H9 (cell line): ENCODE measurements at regions not wholly inside any gene's neighbourhood (a gene's known extent, or its start where the extent isn't known, plus 50 kb on each side); places are given as distances from the start of the nearest gene placed in this dataset.

Experiments
- DNase-seq: peaks from one replicate; pipeline ENCODE4 v3.0.0-alpha.2; 2017
- H2AFZ ChIP-seq: one replicate; pipeline ENCODE4 v1.6.1; 2013; ENCODE audit warnings: mild to moderate bottlenecking, low read length, control low read depth, moderate library complexity
- H2AK5ac ChIP-seq: 2 replicates; pipeline ENCODE4 v1.6.1; 2013; ENCODE audit warnings: low read length, control low read depth, mixed read lengths; ENCODE audit not compliant: insufficient read length
- H2BK120ac ChIP-seq: one replicate; pipeline ENCODE4 v1.6.1; 2013; ENCODE audit warnings: low read depth, mild to moderate bottlenecking, low read length, control low read depth, inconsistent platforms; ENCODE audit not compliant: poor library complexity, severe bottlenecking
- H2BK12ac ChIP-seq: 2 replicates; pipeline ENCODE4 v1.6.1; 2013; ENCODE audit warnings: low read length, control low read depth, mixed read lengths, low read depth; ENCODE audit not compliant: insufficient read length
- H2BK15ac ChIP-seq: 2 replicates; pipeline ENCODE4 v1.6.1; 2013; ENCODE audit warnings: low read depth, low read length, control low read depth
- H2BK20ac ChIP-seq: one replicate; pipeline ENCODE4 v1.6.1; 2013; ENCODE audit warnings: low read depth, mild to moderate bottlenecking, low read length, control low read depth, inconsistent platforms; ENCODE audit not compliant: poor library complexity, severe bottlenecking
- H2BK5ac ChIP-seq: 2 replicates; pipeline ENCODE4 v1.6.1; 2013; ENCODE audit warnings: low read length, control low read depth, mixed read lengths; ENCODE audit not compliant: insufficient read length
- H3K14ac ChIP-seq: 2 replicates; pipeline ENCODE4 v1.6.1; 2013; ENCODE audit warnings: low read length, control low read depth; ENCODE audit not compliant: insufficient read depth
- H3K18ac ChIP-seq: 2 replicates; pipeline ENCODE4 v1.6.1; 2013; ENCODE audit warnings: low read depth, mild to moderate bottlenecking, mixed read lengths, low read length, control low read depth; ENCODE audit not compliant: insufficient read length
- H3K23ac ChIP-seq: 2 replicates; pipeline ENCODE4 v1.6.1; 2013; ENCODE audit warnings: low read length, control low read depth, mixed read lengths, low read depth; ENCODE audit not compliant: insufficient read length
- H3K23me2 ChIP-seq: 2 replicates; pipeline ENCODE4 v1.6.1; 2013; ENCODE audit warnings: low read depth, mild to moderate bottlenecking, mixed read lengths, low read length, control low read depth; ENCODE audit not compliant: insufficient read length, poor library complexity, severe bottlenecking
- H3K27ac ChIP-seq: 2 replicates; pipeline ENCODE4 v1.5.1; 2013; ENCODE audit warnings: low read length, control low read depth, mixed read lengths, low read depth; ENCODE audit not compliant: insufficient read length
- H3K27me3 ChIP-seq: 2 replicates; pipeline ENCODE4 v1.6.1; 2013; ENCODE audit warnings: low read length, control low read depth, inconsistent platforms; ENCODE audit not compliant: insufficient read depth
- H3K4ac ChIP-seq: 2 replicates; pipeline ENCODE4 v1.6.1; 2013; ENCODE audit warnings: low read depth, mild to moderate bottlenecking, control low read depth, inconsistent platforms, low read length, moderate library complexity
- H3K4me1 ChIP-seq: 2 replicates; pipeline ENCODE4 v1.6.1; 2013; ENCODE audit warnings: low read length, control low read depth, inconsistent platforms; ENCODE audit not compliant: insufficient read depth
- H3K4me2 ChIP-seq: 2 replicates; pipeline ENCODE4 v1.6.1; 2013; ENCODE audit warnings: low read length, control low read depth, mixed read lengths; ENCODE audit not compliant: insufficient read length, insufficient read depth
- H3K56ac ChIP-seq: 2 replicates; pipeline ENCODE4 v1.6.1; 2013; ENCODE audit warnings: low read depth, mild to moderate bottlenecking, mixed read lengths, low read length, control low read depth; ENCODE audit not compliant: insufficient read length
- H3K79me1 ChIP-seq: 2 replicates; pipeline ENCODE4 v1.6.1; 2013; ENCODE audit warnings: low read depth, mild to moderate bottlenecking, moderate library complexity, low read length, control low read depth, inconsistent platforms; ENCODE audit not compliant: insufficient read depth, poor library complexity, severe bottlenecking
- H3K79me2 ChIP-seq: 2 replicates; pipeline ENCODE4 v1.6.1; 2013; ENCODE audit warnings: low read length, control low read depth, inconsistent platforms; ENCODE audit not compliant: insufficient read depth
- H3K9ac ChIP-seq: 2 replicates; pipeline ENCODE4 v1.6.1; 2013; ENCODE audit warnings: low read length, control low read depth, mixed read lengths; ENCODE audit not compliant: insufficient read length; ENCODE audit errors: extremely low read depth
- H3K9me3 ChIP-seq: one replicate; pipeline ENCODE4 v1.6.1; 2013; ENCODE audit warnings: low read depth, low read length, inconsistent platforms; ENCODE audit not compliant: control insufficient read depth
- H3T11ph ChIP-seq: one replicate; pipeline ENCODE4 v1.6.1; 2013; ENCODE audit warnings: mild to moderate bottlenecking, low read length, control low read depth, inconsistent platforms
- H4K20me1 ChIP-seq: one replicate; pipeline ENCODE4 v1.6.1; 2013; ENCODE audit not compliant: control insufficient read depth, insufficient read length, insufficient read depth
- H4K5ac ChIP-seq: 2 replicates; pipeline ENCODE4 v1.6.1; 2013; ENCODE audit warnings: low read depth, mild to moderate bottlenecking, mixed read lengths, low read length, control low read depth; ENCODE audit not compliant: insufficient read length
- H4K8ac ChIP-seq: replicated peaks from 2 replicates; pipeline ENCODE4 v1.6.1; 2013; ENCODE audit warnings: low read length, control low read depth, mixed read lengths, low read depth; ENCODE audit not compliant: insufficient read length
- H4K91ac ChIP-seq: 2 replicates; pipeline ENCODE4 v1.6.1; 2013; ENCODE audit warnings: low read depth, mild to moderate bottlenecking, moderate library complexity, mixed read lengths, low read length, control low read depth; ENCODE audit not compliant: insufficient read length
- H3K27ac Mint-ChIP-seq, 3 experiments: 2 replicates in 2 of 3; 3 replicates in 1 of 3; pipeline ENCODE4 v1.8.0; 2020 to 2021; ENCODE audit warnings: mixed read lengths in 3 of 3, mild to moderate bottlenecking in 1 of 3, moderate library complexity in 1 of 3
- H3K27me3 Mint-ChIP-seq: 2 replicates; pipeline ENCODE4 v1.8.0; 2021; ENCODE audit warnings: low read depth, mild to moderate bottlenecking, moderate library complexity, mixed read lengths
- H3K36me3 Mint-ChIP-seq, 3 experiments: 2 replicates in 2 of 3; 3 replicates in 1 of 3; pipeline ENCODE4 v1.8.0; 2020 to 2021; ENCODE audit warnings: low read depth in 3 of 3, mixed read lengths in 3 of 3; ENCODE audit not compliant: insufficient read depth in 1 of 3
- H3K4me1 Mint-ChIP-seq, 2 experiments: 2 replicates each; pipeline ENCODE4 v1.8.0; 2020; ENCODE audit warnings: mixed read lengths in 2 of 2
- H3K4me3 Mint-ChIP-seq, 2 experiments: 2 replicates in 1 of 2; 3 replicates in 1 of 2; pipeline ENCODE4 v1.8.0; 2020 to 2021; ENCODE audit warnings: mild to moderate bottlenecking in 2 of 2, mixed read lengths in 2 of 2, moderate library complexity in 1 of 2
- H3K9me3 Mint-ChIP-seq, 2 experiments: 2 replicates in 1 of 2; 3 replicates in 1 of 2; pipeline ENCODE4 v1.8.0; 2020; ENCODE audit warnings: mild to moderate bottlenecking in 2 of 2, mixed read lengths in 2 of 2, moderate library complexity in 1 of 2
- TF ChIP-seq, protein P1 (sequence below): fragments of 200-600 bp; sonication (generic); conservative IDR thresholded peaks from 3 replicates; pipeline ENCODE4 v1.8.0; 2021; ENCODE audit warnings: antibody characterized with exemption, mild to moderate bottlenecking

DNA sequence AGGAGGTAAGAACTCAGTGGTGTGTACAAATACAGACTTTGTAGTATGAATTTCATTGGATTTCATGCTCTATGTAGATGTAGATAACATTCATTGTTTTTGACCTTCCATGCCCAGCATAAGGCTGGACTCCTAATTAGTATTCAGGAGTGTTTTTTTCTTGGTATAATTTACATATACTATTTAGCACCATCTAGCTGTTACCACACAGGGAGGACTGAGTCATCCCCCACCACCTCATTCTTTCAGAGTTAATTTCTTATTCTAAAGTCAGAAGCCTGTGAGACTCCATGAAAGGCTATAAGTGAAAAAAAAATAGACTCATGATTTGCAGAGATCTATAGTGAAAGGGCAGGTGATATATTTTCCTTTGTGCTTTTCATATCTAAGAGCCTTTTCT lies 555.0 kb downstream of the PRR16 start:
- H3K27me3 ChIP-seq = no peaks in the 10 kb centered on the region
- H2BK20ac ChIP-seq = no peak overlapping the region
- no peak overlapping the region for H4K8ac ChIP-seq
- H3K4me3 Mint-ChIP-seq = no peak overlapping the region
- H3K9me3 Mint-ChIP-seq = no peaks in the 10 kb centered on the region
- no peaks in the 10 kb centered on the region for H3K4me1 Mint-ChIP-seq
- no peak overlapping the region for H2BK12ac ChIP-seq
- no peak overlapping the region for H3K14ac ChIP-seq
- H3K23ac ChIP-seq = no peak overlapping the region
- no peaks in the 10 kb centered on the region for H3K4me1 ChIP-seq
- H4K5ac ChIP-seq = no peak overlapping the region
- no peak for DNase-seq
- no peak overlapping the region for H4K91ac ChIP-seq
- H2BK120ac ChIP-seq = no peak overlapping the region
- no peaks in the 10 kb centered on the region for H4K20me1 ChIP-seq
- H3K18ac ChIP-seq = no peak overlapping the region
- H3K27ac ChIP-seq = no peak overlapping the region
- H3K27ac Mint-ChIP-seq = no peak overlapping the region
- no peak overlapping the region for H2AFZ ChIP-seq
- TF ChIP-seq, protein P1, sequence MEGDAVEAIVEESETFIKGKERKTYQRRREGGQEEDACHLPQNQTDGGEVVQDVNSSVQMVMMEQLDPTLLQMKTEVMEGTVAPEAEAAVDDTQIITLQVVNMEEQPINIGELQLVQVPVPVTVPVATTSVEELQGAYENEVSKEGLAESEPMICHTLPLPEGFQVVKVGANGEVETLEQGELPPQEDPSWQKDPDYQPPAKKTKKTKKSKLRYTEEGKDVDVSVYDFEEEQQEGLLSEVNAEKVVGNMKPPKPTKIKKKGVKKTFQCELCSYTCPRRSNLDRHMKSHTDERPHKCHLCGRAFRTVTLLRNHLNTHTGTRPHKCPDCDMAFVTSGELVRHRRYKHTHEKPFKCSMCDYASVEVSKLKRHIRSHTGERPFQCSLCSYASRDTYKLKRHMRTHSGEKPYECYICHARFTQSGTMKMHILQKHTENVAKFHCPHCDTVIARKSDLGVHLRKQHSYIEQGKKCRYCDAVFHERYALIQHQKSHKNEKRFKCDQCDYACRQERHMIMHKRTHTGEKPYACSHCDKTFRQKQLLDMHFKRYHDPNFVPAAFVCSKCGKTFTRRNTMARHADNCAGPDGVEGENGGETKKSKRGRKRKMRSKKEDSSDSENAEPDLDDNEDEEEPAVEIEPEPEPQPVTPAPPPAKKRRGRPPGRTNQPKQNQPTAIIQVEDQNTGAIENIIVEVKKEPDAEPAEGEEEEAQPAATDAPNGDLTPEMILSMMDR = no peak
- no peaks in the 10 kb centered on the region for H3K27me3 Mint-ChIP-seq
- no peaks in the 10 kb centered on the region for H3K9me3 ChIP-seq
- H3K23me2 ChIP-seq = no peaks in the 10 kb centered on the region
- no peak overlapping the region for H3T11ph ChIP-seq
- no peak overlapping the region for H2BK5ac ChIP-seq
- H2AK5ac ChIP-seq = no peak overlapping the region
- H3K79me1 ChIP-seq = no peaks in the 10 kb centered on the region
- H2BK15ac ChIP-seq = no peak overlapping the region
- no peak overlapping the region for H3K56ac ChIP-seq
- no peak overlapping the region for H3K4ac ChIP-seq
- H3K36me3 Mint-ChIP-seq = no peaks in the 10 kb centered on the region
- no peak overlapping the region for H3K4me2 ChIP-seq
- H3K79me2 ChIP-seq = no peaks in the 10 kb centered on the region
- H3K9ac ChIP-seq = no peak overlapping the region
